Globus pallidus (tissue), 1 donor: ENCODE measurements at regions not wholly inside any gene's neighbourhood (a gene's known extent, or its start where the extent isn't known, plus 50 kb on each side); places are given as distances from the start of the nearest gene placed in this dataset.

Experiments used
- DNase-seq: peaks from one replicate; pipeline ENCODE4 v3.0.0-alpha.2; 2015; ENCODE audit warnings: low spot score

- no peak for DNase-seq
Observed at GRCh38 chr2:65530547-65531320, 98.3 kb upstream of the SPRED2 start.

- no peak for DNase-seq
Observed at GRCh38 chr2:65529419-65529818, 97.0 kb upstream of the SPRED2 start.

GRCh38 chr2:65528241-65528574 lies 95.8 kb upstream of the SPRED2 start:
- no peak for DNase-seq

- DNase-seq = no peak
Observed at GRCh38 chr2:65527451-65528240, 95.2 kb upstream of the SPRED2 start.

- no peak for DNase-seq
Observed at GRCh38 chr2:65525616-65526231, 93.3 kb upstream of the SPRED2 start.

GRCh38 chr2:65522922-65523321 lies 90.5 kb upstream of the SPRED2 start:
- no peak for DNase-seq

GRCh38 chr2:65518751-65519150 lies 86.4 kb upstream of the SPRED2 start:
- no peak for DNase-seq

GRCh38 chr2:65514555-65515195 lies 82.3 kb upstream of the SPRED2 start:
- DNase-seq = no peak

- DNase-seq = no peak
Observed at GRCh38 chr2:65512783-65513182, 80.4 kb upstream of the SPRED2 start.

- DNase-seq = no peak
Observed at GRCh38 chr2:65511306-65511705, 78.9 kb upstream of the SPRED2 start.

GRCh38 chr2:65508225-65508624 lies 75.8 kb upstream of the SPRED2 start:
- DNase-seq = no peak

GRCh38 chr2:65507102-65508069 lies 75.0 kb upstream of the SPRED2 start:
- no peak for DNase-seq

GRCh38 chr2:65504814-65505697 lies 72.7 kb upstream of the SPRED2 start:
- DNase-seq = no peak

GRCh38 chr2:65504201-65504600 lies 71.8 kb upstream of the SPRED2 start:
- peak; percentile 22 for DNase-seq

GRCh38 chr2:65503746-65504145 lies 71.3 kb upstream of the SPRED2 start:
- peak; percentile 65 for DNase-seq

GRCh38 chr2:65501836-65502235 lies 69.4 kb upstream of the SPRED2 start:
- DNase-seq = no peak

GRCh38 chr2:65501074-65501473 lies 68.7 kb upstream of the SPRED2 start:
- DNase-seq = no peak

GRCh38 chr2:65500310-65501040 lies 68.1 kb upstream of the SPRED2 start:
- DNase-seq = no peak

GRCh38 chr2:65499216-65499615 lies 66.8 kb upstream of the SPRED2 start:
- no peak for DNase-seq

- DNase-seq = no peak
Observed at GRCh38 chr2:65498396-65498795, 66.0 kb upstream of the SPRED2 start.
